ENCODE measurements at regions not wholly inside any gene's neighbourhood (a gene's known extent, or its start where the extent isn't known, plus 50 kb on each side); places are given as distances from the start of the nearest gene placed in this dataset.

GRCh38 chr6:126419901-126420300 is 80.0 kb downstream of the CENPW start:
- no peak for ATAC-seq

DNA sequence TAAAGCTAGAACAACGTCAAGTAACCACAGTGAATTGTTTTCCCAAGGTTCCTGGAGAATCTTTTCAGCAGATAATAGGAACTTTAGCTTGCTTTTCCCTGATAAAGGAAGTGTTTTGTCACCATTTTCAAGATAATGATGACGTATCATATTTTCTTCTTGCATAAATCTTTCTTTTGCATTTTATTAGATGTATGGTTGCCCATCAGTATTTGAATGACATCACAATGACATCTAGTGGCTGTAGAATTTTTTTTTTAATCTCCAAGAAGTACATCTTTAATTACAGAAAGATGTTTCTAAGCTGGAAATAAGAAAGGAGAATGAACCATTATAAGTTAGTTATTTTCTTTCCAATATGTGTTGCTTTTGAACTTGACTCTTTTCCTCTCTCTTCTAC is 83.0 kb downstream of the CENPW start:
- no peak for ATAC-seq

- ATAC-seq = no peak
Measured at GRCh38 chr6:126427713-126428112, 87.8 kb downstream of the CENPW start.

- no peak for ATAC-seq
Measured at GRCh38 chr6:126429866-126430265, 90.0 kb downstream of the CENPW start.

GRCh38 chr6:126432564-126432963 is 92.6 kb downstream of the CENPW start:
- no peak for ATAC-seq

- ATAC-seq = no peak
Measured at GRCh38 chr6:126433927-126434326, 94.0 kb downstream of the CENPW start.

DNA sequence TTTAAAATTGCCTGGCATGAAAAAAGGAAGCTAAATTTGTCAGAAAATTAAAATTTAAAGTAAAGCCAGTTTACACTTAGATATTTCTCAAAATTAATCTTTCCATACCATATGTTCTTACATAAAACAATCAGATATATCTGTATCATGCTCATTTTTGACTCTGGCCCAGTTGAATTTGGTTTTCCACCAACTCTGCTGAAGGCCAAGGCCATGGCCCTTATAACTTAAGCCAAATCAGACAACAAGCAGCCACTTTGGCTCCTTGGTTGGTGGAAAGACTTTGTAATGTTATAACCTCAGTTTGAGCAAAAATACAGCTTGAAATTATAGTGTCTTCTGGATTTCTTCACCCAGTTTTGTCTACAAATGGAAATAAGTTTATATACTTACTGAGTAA is 97.3 kb downstream of the CENPW start:
- no peak for ATAC-seq

- no peak for ATAC-seq
Measured at GRCh38 chr6:126439040-126439439, 99.1 kb downstream of the CENPW start.

GRCh38 chr6:126440923-126441322 is 101.0 kb downstream of the CENPW start:
- ATAC-seq = no peak

DNA sequence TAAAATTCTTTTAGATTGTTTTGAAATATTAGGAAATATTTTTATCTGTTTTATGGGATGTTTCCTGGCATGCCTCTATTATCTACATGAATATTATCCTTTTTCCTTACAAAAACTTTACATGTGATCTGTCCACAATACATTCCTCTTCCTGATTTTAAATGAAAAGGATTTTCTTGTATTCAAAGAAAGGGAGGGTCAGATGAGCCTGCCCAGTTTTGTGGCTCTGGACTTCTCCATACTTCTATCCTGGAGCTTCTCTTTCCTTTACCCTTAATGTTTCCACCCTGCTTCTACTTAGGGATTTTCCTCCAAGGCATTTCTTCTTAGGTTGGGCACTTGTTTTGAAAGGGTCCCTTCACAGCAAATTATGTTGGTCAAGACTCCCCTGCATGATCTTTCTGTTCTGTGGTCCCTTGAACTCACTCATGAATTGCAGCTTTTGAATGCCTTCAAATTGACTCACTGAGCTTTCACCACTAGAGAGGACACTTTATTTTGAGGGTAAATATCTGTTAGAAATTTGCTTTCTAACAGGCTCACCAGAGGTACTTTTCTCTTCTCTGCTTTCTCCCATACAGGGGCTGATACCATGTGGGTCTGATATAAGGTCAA is 104.9 kb downstream of the CENPW start:
- no peak for ATAC-seq

- no peak for ATAC-seq
Measured at GRCh38 chr6:126446248-126446647, 106.3 kb downstream of the CENPW start.

DNA sequence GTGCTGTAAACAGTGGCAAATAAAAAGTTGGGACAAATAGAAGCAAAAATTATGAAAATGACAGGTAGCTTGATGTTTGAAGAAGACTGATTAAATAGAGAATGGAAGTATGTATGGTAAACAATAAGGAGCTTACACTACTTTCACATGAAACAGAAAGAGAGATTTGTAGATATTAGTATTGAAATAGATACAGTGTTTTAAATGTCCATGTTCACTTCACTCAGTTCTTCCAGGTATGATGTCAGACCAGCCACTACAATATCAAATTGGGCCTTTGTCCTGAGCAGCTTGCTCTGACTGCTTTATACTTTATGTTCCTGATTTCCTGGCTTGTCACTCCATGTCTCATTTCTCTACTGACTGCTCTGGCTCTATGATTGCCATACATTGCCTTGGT is 107.5 kb downstream of the CENPW start:
- ATAC-seq = no peak

DNA sequence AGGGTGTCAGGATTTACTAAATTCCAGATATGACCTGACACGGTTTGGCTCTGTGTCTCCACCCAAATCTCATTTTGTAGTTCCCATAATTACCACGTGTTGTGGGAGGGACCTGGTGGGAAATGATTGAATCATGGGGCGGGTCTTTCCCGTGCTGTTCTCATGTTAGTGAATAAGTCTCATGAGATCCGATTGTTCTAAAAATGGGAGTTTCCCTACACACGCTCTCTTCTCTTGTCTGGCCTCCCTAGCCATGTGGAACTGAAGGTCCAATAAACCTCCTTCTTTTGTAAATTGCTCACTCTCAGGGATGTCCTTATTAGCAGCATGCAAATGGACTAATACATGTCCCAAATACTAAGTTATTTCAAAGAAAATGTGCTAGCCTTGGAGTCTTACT is 121.1 kb downstream of the CENPW start:
- no peak for ATAC-seq

- ATAC-seq = no peak
Measured at GRCh38 chr6:126464245-126464644, 124.3 kb downstream of the CENPW start.

- ATAC-seq = no peak
Measured at GRCh38 chr6:126475449-126475848, 135.5 kb downstream of the CENPW start.

DNA sequence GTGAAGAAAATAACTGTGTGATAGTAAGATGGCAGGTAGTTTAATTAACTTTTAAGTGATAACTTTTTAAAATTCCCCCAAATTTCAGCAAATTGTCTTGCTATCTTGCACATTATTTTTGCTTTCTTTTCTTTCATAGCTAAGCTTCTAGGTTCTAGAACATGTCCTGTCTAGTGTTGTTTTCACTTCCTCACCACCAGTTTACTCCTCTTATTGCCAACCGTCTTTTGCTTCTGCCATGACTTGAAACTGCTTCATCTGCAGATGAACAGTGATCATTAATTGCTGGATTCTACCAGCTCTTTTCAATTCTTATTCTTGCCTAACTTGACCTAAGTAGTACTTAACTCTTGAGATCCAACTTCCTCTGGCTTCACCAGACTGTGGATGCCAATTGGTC is 137.8 kb downstream of the CENPW start:
- ATAC-seq = no peak

DNA sequence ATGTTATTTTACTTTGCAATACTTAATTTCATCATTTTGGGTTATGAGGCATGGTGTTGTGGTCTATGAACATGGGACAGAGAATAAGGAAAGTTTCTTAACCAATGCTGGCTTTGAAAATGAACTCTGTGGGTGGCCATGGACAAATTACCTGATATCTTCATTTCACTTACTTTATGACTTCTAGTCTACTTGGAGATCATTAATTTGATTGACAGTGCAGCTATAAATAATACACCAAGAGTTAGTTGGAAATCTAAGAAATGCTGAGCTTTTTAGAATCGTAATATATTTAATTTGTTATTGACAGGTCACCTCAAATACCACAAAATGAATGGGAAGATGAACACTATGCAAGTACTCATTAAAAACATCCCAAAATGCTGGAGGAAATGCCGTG is 140.4 kb downstream of the CENPW start:
- ATAC-seq = no peak

GRCh38 chr6:126481319-126481718 is 141.4 kb downstream of the CENPW start:
- no peak for ATAC-seq

DNA sequence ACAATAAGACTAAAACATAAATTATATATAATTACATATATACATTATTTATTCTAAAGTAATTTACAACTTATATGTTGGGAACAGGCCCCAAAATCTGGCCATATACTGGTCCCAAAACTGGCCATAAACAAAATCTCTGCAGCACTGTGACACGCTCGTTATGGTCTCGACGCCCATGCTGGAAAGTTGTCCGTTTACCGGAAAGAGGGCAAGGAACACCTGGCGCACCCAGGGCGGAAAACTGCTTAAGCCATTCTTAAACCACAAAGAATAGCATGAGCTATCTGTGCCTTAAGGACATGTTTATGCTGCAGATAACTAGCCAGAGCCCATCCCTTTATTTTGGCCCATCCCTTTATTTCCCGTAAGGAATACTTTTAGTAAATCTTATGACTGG is 164.9 kb downstream of the CENPW start:
- ATAC-seq = no peak

GRCh38 chr6:126513198-126513597 is 173.3 kb downstream of the CENPW start:
- ATAC-seq = no peak

DNA sequence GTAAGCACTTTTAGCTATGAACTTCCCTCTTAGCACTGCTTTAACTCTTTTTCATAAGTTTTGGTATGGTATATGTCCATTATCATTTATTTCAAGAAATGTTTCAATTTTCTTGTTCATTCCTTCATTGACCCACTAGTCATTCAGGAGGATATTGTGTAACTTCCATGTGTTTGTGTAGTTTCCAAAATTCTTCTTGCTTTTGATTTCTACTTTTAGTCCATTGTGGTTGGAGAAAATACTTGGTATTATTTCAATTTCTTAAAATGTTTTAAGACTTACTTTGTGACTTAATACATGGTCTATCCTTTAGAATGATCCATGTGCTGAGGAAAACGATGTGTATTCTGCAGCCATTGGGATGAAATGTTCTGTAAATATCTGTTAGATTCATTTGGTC is 176.5 kb downstream of the CENPW start:
- ATAC-seq = no peak

- ATAC-seq = no peak
Measured at GRCh38 chr6:126524811-126525326, 185.0 kb downstream of the CENPW start.

GRCh38 chr6:126526547-126526946 is 186.6 kb downstream of the CENPW start:
- no peak for ATAC-seq

DNA sequence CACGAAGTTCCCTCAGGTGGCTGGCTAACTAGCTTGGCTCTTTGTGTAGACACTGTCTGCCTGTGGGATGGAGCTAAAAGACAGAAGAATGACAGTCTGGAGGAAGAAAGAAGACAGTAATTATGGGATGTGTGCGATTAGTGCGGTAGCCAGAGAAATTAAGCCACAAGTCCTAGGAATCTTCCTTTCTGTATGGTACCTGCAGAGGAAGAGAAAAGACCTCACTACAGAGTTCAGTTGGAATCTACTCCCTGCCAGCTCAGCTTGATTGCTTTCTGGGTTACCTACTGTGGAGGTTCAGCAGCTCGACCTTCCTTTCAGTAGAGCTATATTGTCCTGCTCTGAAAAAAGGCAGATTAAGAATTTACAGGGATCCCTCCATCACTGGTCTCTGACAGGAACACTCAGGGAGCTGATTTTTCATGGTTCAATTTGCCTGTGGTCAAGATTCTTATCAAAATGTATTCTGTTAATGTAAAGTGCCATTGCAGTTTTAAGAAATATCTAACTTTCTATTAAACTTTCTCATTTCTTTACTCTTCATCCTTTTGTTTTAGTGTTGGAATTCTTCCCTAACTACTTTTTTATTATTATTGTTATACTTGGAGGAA is 187.2 kb downstream of the CENPW start:
- ATAC-seq = no peak

Data from esophagus mucosa (tissue), 1 donor.